ENCODE measurements at regions not wholly inside any gene's neighbourhood (a gene's known extent, or its start where the extent isn't known, plus 50 kb on each side); places are given as distances from the start of the nearest gene placed in this dataset.

- TF ChIP-seq ZFP30 (CRISPR knock-in tag; IDR thresholded peaks at IDR 0.05) (no peak), ISL1 (CRISPR knock-in tag; IDR thresholded peaks at IDR 0.05) (no peak), TCF4 (CRISPR knock-in tag; IDR thresholded peaks at IDR 0.05; ENCODE audit: borderline replicate concordance) (no peak), TOX (CRISPR knock-in tag; IDR thresholded peaks at IDR 0.05; ENCODE audit: borderline replicate concordance) (no peak), ESRRG (CRISPR knock-in tag; IDR thresholded peaks at IDR 0.05) (no peak), ZNF565 (CRISPR knock-in tag; conservative IDR thresholded peaks at IDR 0.05; ENCODE audit: low read depth) (no peak), OSR1 (CRISPR knock-in tag; IDR thresholded peaks at IDR 0.05) (no peak), ZNF8 (CRISPR knock-in tag; IDR thresholded peaks at IDR 0.05) (no peak), POU6F1 (CRISPR knock-in tag; IDR thresholded peaks at IDR 0.05; ENCODE audit: borderline replicate concordance, low read depth) (no peak), CSDC2 (CRISPR knock-in tag; IDR thresholded peaks at IDR 0.05) (no peak), GLIS3 (CRISPR knock-in tag; IDR thresholded peaks at IDR 0.05) (no peak), PATZ1 (CRISPR knock-in tag; IDR thresholded peaks at IDR 0.05; ENCODE audit: borderline replicate concordance) (no peak), ARNTL (CRISPR knock-in tag; IDR thresholded peaks at IDR 0.05; ENCODE audit: borderline replicate concordance, low read depth) (no peak), CREB5 (CRISPR knock-in tag; IDR thresholded peaks at IDR 0.05; ENCODE audit: low read depth) (no peak), ZC3H10 (CRISPR knock-in tag; IDR thresholded peaks at IDR 0.05) (no peak), SNAI2 (CRISPR knock-in tag; IDR thresholded peaks at IDR 0.05) (no peak), CSRNP3 (CRISPR knock-in tag; IDR thresholded peaks at IDR 0.05) (no peak), ZNF70 (CRISPR knock-in tag; IDR thresholded peaks at IDR 0.05) (no peak)
- no peak for ATAC-seq
Measured at GRCh38 chr2:172342611-172343010, 84.8 kb upstream of the ITGA6 start.

GRCh38 chr2:172344159-172344558 is 83.2 kb upstream of the ITGA6 start:
- TF ChIP-seq CSDC2 (CRISPR knock-in tag; IDR thresholded peaks at IDR 0.05), result no peak
- TF ChIP-seq TCF4 (CRISPR knock-in tag; IDR thresholded peaks at IDR 0.05; ENCODE audit: borderline replicate concordance), result no peak
- TF ChIP-seq TOX (CRISPR knock-in tag; IDR thresholded peaks at IDR 0.05; ENCODE audit: borderline replicate concordance), result no peak
- no peak for TF ChIP-seq ZC3H10 (CRISPR knock-in tag; IDR thresholded peaks at IDR 0.05)
- no peak for TF ChIP-seq ZNF70 (CRISPR knock-in tag; IDR thresholded peaks at IDR 0.05)
- no peak for TF ChIP-seq PATZ1 (CRISPR knock-in tag; IDR thresholded peaks at IDR 0.05; ENCODE audit: borderline replicate concordance)
- no peak for TF ChIP-seq PPARA (CRISPR knock-in tag; IDR thresholded peaks at IDR 0.05; ENCODE audit: borderline replicate concordance)
- TF ChIP-seq ZNF565 (CRISPR knock-in tag; conservative IDR thresholded peaks at IDR 0.05; ENCODE audit: low read depth), result no peak
- no peak for TF ChIP-seq ZFP30 (CRISPR knock-in tag; IDR thresholded peaks at IDR 0.05)
- TF ChIP-seq CSRNP3 (CRISPR knock-in tag; IDR thresholded peaks at IDR 0.05), result no peak
- no peak for TF ChIP-seq ZFP3 (CRISPR knock-in tag; IDR thresholded peaks at IDR 0.05)
- TF ChIP-seq ZNF8 (CRISPR knock-in tag; IDR thresholded peaks at IDR 0.05), result no peak
- no peak for TF ChIP-seq SNAI2 (CRISPR knock-in tag; IDR thresholded peaks at IDR 0.05)
- no peak for TF ChIP-seq GLIS3 (CRISPR knock-in tag; IDR thresholded peaks at IDR 0.05)
- TF ChIP-seq ESRRG (CRISPR knock-in tag; IDR thresholded peaks at IDR 0.05), result no peak
- no peak for TF ChIP-seq OSR1 (CRISPR knock-in tag; IDR thresholded peaks at IDR 0.05)
- TF ChIP-seq BACH2 (CRISPR knock-in tag; IDR thresholded peaks at IDR 0.05; ENCODE audit: borderline replicate concordance), result no peak
- TF ChIP-seq RARB (CRISPR knock-in tag; IDR thresholded peaks at IDR 0.05), result no peak
- no peak for TF ChIP-seq TSHZ2 (CRISPR knock-in tag; IDR thresholded peaks at IDR 0.05)
- no peak for TF ChIP-seq ARNTL (CRISPR knock-in tag; IDR thresholded peaks at IDR 0.05; ENCODE audit: borderline replicate concordance, low read depth)
- no peak for ATAC-seq

Data from SK-N-SH treated with all-trans-retinoic acid at 6 μM for 48 hours (cell line).